PC-9 (cell line): ENCODE measurements at regions not wholly inside any gene's neighbourhood (a gene's known extent, or its start where the extent isn't known, plus 50 kb on each side); places are given as distances from the start of the nearest gene placed in this dataset.

Source experiments
- BruUV-seq: library from RNA; stranded (reverse); fragments of 400-500 nt; replicated peaks from 2 replicates; lab custom pipeline; 2021; lab: Mats Ljungman, UMichigan
- CTCF ChIA-PET: fragments of 300-600 bp; sonication (Branson Sonifier 250); formaldehyde crosslinking; loops from one replicate; lab custom pipeline; 2022; ENCODE audit warnings: antibody characterized with exemption; lab: Charles Lee
- POLR2A ChIA-PET: fragments of 300-600 bp; sonication (Branson Sonifier 250); formaldehyde crosslinking; loops from one replicate; lab custom pipeline; 2022; ENCODE audit warnings: antibody characterized with exemption; ENCODE audit not compliant: unreplicated experiment; lab: Charles Lee
- DNase-seq, 2 experiments: peaks; one replicate each; pipeline versions ENCODE4 v3.0.0 to v3.0.0-alpha.2; 2015 to 2022; ENCODE audit warnings: mixed read lengths in 1 of 2
- H2AFZ ChIP-seq: fragments of 200-600 bp; sonication (generic); 2 replicates; pipeline ENCODE4 v1.8.1; 2017; ENCODE audit warnings: antibody characterized with exemption
- H3F3A ChIP-seq: fragments of 200-600 bp; sonication (generic); 2 replicates; pipeline ENCODE4 v1.8.1; 2017; ENCODE audit warnings: antibody characterized with exemption, mild to moderate bottlenecking, low read depth; ENCODE audit not compliant: insufficient read depth
- H3K27ac ChIP-seq: fragments of 200-600 bp; sonication (generic); 2 replicates; pipeline ENCODE4 v1.6.1; 2016; ENCODE audit warnings: mixed run types
- H3K27me3 ChIP-seq: fragments of 200-600 bp; sonication (generic); 2 replicates; pipeline ENCODE4 v1.6.1; 2016; ENCODE audit warnings: low read depth, mixed run types; ENCODE audit not compliant: insufficient read depth
- H3K36me3 ChIP-seq: fragments of 200-600 bp; sonication (generic); 2 replicates; pipeline ENCODE4 v1.6.1; 2016; ENCODE audit warnings: low read depth, mixed run types
- H3K4me1 ChIP-seq: fragments of 200-600 bp; sonication (generic); replicated peaks from 2 replicates; pipeline ENCODE4 v1.6.1; 2016; ENCODE audit warnings: mixed run types; ENCODE audit not compliant: insufficient read depth
- H3K4me2 ChIP-seq: fragments of 200-600 bp; sonication (generic); 2 replicates; pipeline ENCODE4 v1.6.1; 2017; ENCODE audit warnings: mixed run types
- H3K4me3 ChIP-seq: fragments of 200-600 bp; sonication (generic); 2 replicates; pipeline ENCODE4 v1.6.1; 2016; ENCODE audit warnings: mixed run types
- H3K79me2 ChIP-seq: fragments of 200-600 bp; sonication (generic); 2 replicates; pipeline ENCODE4 v1.6.1; 2017; ENCODE audit warnings: low read depth, mixed run types
- H3K9me2 ChIP-seq: fragments of 200-600 bp; sonication (generic); 2 replicates; pipeline ENCODE4 v1.8.1; 2017; ENCODE audit warnings: mild to moderate bottlenecking; ENCODE audit not compliant: insufficient read depth
- H3K9me3 ChIP-seq: fragments of 200-600 bp; sonication (generic); 2 replicates; pipeline ENCODE4 v1.8.1; 2016; ENCODE audit warnings: low read depth; ENCODE audit not compliant: insufficient read depth
- H4K20me1 ChIP-seq: fragments of 200-600 bp; sonication (generic); 2 replicates; pipeline ENCODE4 v1.8.1; 2017; ENCODE audit not compliant: insufficient read depth
- EZH2 ChIP-seq: fragments of 200-600 bp; sonication (generic); IDR thresholded peaks from 2 replicates; pipeline ENCODE4 v1.8.0; 2017; ENCODE audit warnings: antibody characterized with exemption, low read depth
- intact Hi-C: fragments of 100-400 bp; cut with micrococcal nuclease; formaldehyde crosslinking; loops from one replicate; pipeline ENCODE4 v1.10.0; 2022; ENCODE audit not compliant: unreplicated experiment
- TF ChIP-seq, protein P1 (sequence below): fragments of 200-600 bp; sonication (generic); conservative IDR thresholded peaks from 2 replicates; pipeline ENCODE4 v1.6.1; 2017; ENCODE audit warnings: mixed run types, antibody characterized with exemption, mild to moderate bottlenecking, moderate library complexity

DNA sequence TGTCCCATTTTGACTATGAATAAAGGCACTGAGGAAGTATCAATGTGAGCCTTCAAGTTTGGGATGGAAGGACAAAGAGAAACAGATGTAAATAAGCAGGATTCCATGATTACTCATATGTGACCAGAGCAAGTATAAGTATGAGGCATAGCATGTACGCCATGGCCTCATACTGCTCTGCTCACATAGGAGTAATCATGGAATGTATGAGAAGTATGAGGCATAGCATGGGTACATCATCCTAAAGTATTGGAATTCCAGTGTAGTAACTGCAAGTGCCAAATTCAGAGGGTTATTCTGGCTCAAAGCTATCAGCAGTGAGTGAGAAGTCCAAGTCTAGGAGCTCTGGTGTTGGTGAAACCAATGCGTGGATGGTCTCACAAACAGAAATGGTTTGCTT lies 81.2 kb upstream of the WDR72 start:
- BruUV-seq = no TSS peak
- no peaks in the 10 kb centered on the region for H3K79me2 ChIP-seq

DNA sequence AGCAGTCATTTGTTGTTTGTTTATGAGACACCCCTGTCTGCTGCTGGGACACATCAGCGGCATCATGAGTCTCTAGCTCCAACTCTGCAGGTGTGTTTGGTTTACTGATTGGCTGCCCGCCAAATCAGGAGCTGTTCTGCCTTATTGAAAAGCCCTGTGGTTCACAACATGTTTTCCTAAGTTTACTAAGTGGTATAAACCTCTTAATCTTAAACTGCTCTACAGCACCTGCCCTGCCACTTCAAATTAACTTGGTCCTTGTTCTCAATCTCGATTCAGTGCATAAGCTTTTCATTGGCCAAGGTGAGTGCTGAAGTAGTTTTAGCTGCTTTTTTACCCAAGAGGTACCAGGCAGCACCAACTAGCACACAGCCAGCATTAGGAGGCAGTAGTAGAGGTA lies 77.8 kb upstream of the WDR72 start:
- no peaks in the 10 kb centered on the region for H3K9me2 ChIP-seq
- no peaks in the 10 kb centered on the region for H3F3A ChIP-seq
- no peaks in the 10 kb centered on the region for H3K9me3 ChIP-seq
- H3K27ac ChIP-seq = no peak overlapping the region
- H3K27me3 ChIP-seq = no peaks in the 10 kb centered on the region
- POLR2A ChIA-PET = no interaction called here
- intact Hi-C loops = no loop called here
- no peak for TF ChIP-seq EZH2
- TF ChIP-seq, protein P1, sequence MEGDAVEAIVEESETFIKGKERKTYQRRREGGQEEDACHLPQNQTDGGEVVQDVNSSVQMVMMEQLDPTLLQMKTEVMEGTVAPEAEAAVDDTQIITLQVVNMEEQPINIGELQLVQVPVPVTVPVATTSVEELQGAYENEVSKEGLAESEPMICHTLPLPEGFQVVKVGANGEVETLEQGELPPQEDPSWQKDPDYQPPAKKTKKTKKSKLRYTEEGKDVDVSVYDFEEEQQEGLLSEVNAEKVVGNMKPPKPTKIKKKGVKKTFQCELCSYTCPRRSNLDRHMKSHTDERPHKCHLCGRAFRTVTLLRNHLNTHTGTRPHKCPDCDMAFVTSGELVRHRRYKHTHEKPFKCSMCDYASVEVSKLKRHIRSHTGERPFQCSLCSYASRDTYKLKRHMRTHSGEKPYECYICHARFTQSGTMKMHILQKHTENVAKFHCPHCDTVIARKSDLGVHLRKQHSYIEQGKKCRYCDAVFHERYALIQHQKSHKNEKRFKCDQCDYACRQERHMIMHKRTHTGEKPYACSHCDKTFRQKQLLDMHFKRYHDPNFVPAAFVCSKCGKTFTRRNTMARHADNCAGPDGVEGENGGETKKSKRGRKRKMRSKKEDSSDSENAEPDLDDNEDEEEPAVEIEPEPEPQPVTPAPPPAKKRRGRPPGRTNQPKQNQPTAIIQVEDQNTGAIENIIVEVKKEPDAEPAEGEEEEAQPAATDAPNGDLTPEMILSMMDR = no peak
- no peak overlapping the region for H3K4me3 ChIP-seq
- H2AFZ ChIP-seq = no peak overlapping the region
- H3K4me1 ChIP-seq = no peaks in the 10 kb centered on the region
- H4K20me1 ChIP-seq = no peaks in the 10 kb centered on the region
- BruUV-seq = no TSS peak
- CTCF ChIA-PET = no interaction called here
- DNase-seq = no peak
- no peak overlapping the region for H3K4me2 ChIP-seq
- H3K36me3 ChIP-seq = no peaks in the 10 kb centered on the region
- no peaks in the 10 kb centered on the region for H3K79me2 ChIP-seq

More for the DNA sequence above, 81.2 kb upstream of the WDR72 start:
- TF ChIP-seq, protein P1 = no peak
- no peak for TF ChIP-seq EZH2
- DNase-seq = no peak
- CTCF ChIA-PET = no interaction called here
- Histone ChIP-seq H3K4me2 (no peak overlapping the region), H3K4me1 (no peaks in the 10 kb centered on the region), H3K27ac (no peak overlapping the region), H3K9me3 (no peaks in the 10 kb centered on the region), H3K4me3 (no peak overlapping the region), H3F3A (no peaks in the 10 kb centered on the region), H4K20me1 (no peaks in the 10 kb centered on the region), H3K9me2 (no peaks in the 10 kb centered on the region), H3K36me3 (no peaks in the 10 kb centered on the region), H3K27me3 (no peaks in the 10 kb centered on the region), H2AFZ (no peak overlapping the region)
- POLR2A ChIA-PET = no interaction called here
- intact Hi-C loops = no loop called here

DNA sequence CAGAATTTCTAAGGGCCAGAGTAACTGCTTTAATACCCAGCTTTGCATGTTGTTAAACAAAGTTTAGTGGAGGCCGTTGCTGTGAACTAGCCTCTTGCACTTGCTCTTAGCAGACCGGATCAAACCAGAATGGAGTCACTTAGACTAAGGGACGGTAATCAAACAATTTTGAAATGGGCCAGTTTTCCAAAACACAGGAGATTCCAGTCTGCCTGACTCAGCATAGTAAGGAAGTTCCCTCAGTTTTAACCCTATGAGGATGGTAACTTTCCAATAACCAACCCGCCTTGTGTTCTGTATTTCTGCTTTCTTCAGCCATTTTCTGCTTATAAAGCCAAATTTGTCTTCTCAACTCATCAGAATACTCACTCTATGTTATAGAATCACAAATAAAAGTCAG lies 77.2 kb upstream of the WDR72 start:
- H3K9me3 ChIP-seq = no peaks in the 10 kb centered on the region
- H3K4me1 ChIP-seq = no peaks in the 10 kb centered on the region
- H3K4me2 ChIP-seq = no peak overlapping the region
- H3K27me3 ChIP-seq = no peaks in the 10 kb centered on the region
- BruUV-seq = no TSS peak
- H2AFZ ChIP-seq = no peak overlapping the region
- TF ChIP-seq, protein P1 = no peak
- TF ChIP-seq EZH2 = no peak
- POLR2A ChIA-PET = no interaction called here
- H3K79me2 ChIP-seq = no peaks in the 10 kb centered on the region
- no peaks in the 10 kb centered on the region for H3F3A ChIP-seq
- intact Hi-C loops = no loop called here
- H3K27ac ChIP-seq = no peak overlapping the region
- no peak for DNase-seq
- CTCF ChIA-PET = no interaction called here
- no peak overlapping the region for H3K4me3 ChIP-seq
- no peaks in the 10 kb centered on the region for H4K20me1 ChIP-seq
- no peaks in the 10 kb centered on the region for H3K9me2 ChIP-seq
- no peaks in the 10 kb centered on the region for H3K36me3 ChIP-seq
